ENCODE measurements at regions not wholly inside any gene's neighbourhood (a gene's known extent, or its start where the extent isn't known, plus 50 kb on each side); places are given as distances from the start of the nearest gene placed in this dataset.
A peak's percentile ranks its signal among the peaks of the same experiment; 100 is the strongest.

DNA sequence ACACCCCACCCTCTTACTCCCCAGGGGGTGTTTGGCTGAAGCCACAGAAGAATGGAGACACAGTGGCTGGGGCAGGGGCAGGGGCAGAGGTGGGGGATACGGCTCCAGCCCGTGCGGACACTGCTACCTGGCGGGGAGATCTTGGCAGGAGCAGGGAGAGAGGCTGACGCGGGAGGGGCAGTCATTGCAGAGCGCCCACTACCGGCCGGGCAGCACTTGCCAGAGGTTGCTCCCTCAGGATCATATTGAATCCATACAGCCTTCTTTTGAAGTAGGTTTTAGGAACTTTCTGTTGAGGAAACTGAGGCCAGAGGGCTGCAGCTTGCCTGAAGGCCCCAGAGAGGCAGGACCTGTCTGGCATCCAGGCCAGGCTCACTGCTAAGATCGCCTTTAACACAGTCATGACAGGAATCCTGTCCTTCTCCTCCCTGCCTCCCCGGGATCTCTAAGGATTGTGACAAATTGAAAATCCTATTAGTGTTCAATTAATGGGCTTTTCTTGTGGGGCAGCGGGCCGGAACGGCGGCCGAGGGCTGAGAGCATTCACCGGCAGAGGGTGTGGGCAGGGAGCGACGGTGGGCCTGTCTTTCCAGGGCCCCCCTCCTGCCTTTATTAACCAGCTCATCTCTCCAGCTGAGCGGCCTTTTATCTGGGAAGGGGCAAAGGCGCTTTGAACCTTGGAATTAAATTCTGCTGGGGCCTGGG is 65.5 kb upstream of the WNT4 start:
- no peak for TF ChIP-seq GTF2F1 (IDR thresholded peaks at IDR 0.05; ENCODE audit: borderline replicate concordance, low read depth, low read length)
- TF ChIP-seq, protein P1, sequence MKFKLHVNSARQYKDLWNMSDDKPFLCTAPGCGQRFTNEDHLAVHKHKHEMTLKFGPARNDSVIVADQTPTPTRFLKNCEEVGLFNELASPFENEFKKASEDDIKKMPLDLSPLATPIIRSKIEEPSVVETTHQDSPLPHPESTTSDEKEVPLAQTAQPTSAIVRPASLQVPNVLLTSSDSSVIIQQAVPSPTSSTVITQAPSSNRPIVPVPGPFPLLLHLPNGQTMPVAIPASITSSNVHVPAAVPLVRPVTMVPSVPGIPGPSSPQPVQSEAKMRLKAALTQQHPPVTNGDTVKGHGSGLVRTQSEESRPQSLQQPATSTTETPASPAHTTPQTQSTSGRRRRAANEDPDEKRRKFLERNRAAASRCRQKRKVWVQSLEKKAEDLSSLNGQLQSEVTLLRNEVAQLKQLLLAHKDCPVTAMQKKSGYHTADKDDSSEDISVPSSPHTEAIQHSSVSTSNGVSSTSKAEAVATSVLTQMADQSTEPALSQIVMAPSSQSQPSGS (IDR thresholded peaks at IDR 0.05; ENCODE audit: low read length) = no peak
- TF ChIP-seq, protein P2, sequence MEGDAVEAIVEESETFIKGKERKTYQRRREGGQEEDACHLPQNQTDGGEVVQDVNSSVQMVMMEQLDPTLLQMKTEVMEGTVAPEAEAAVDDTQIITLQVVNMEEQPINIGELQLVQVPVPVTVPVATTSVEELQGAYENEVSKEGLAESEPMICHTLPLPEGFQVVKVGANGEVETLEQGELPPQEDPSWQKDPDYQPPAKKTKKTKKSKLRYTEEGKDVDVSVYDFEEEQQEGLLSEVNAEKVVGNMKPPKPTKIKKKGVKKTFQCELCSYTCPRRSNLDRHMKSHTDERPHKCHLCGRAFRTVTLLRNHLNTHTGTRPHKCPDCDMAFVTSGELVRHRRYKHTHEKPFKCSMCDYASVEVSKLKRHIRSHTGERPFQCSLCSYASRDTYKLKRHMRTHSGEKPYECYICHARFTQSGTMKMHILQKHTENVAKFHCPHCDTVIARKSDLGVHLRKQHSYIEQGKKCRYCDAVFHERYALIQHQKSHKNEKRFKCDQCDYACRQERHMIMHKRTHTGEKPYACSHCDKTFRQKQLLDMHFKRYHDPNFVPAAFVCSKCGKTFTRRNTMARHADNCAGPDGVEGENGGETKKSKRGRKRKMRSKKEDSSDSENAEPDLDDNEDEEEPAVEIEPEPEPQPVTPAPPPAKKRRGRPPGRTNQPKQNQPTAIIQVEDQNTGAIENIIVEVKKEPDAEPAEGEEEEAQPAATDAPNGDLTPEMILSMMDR (IDR thresholded peaks at IDR 0.05; ENCODE audit: control extremely low read depth in 1 of 3, insufficient read depth in 1 of 3, low read depth in 1 of 3, low read length in 3 of 3) = peak; percentile 35 to 40 (median 39)

Data from H1 (cell line).